ENCODE measurements at regions not wholly inside any gene's neighbourhood (a gene's known extent, or its start where the extent isn't known, plus 50 kb on each side); places are given as distances from the start of the nearest gene placed in this dataset.

- H2AK5ac ChIP-seq (ENCODE audit: low read depth, low read length): no peak overlapping the region
- no peaks in the 10 kb centered on the region; the same call in 1 of the 2 replicates for H4K20me1 ChIP-seq (ENCODE audit: insufficient read depth, low read length)
- no peaks in the 10 kb centered on the region for H3K79me1 ChIP-seq (ENCODE audit: low read depth in 1 of 2, low read length in 2 of 2)
- CTCF ChIA-PET: no interaction called here
- H2AK9ac ChIP-seq (replicated peaks; ENCODE audit: low read depth, low read length, poor library complexity): no peak overlapping the region
- H3K9me3 ChIP-seq (ENCODE audit: control insufficient read depth, insufficient read depth, low read length): no peaks in the 10 kb centered on the region
- no peak overlapping the region for H3K4ac ChIP-seq (ENCODE audit: low read depth, low read length)
- peaks cover 2% of the 10 kb centered on the region; the same call in 1 of the 2 replicates for H3K27me3 ChIP-seq (ENCODE audit: control insufficient read depth, insufficient read depth, low read length)
- no peak overlapping the region for H3K4me3 ChIP-seq (ENCODE audit: insufficient read depth, low read depth, low read length)
- H2AFZ ChIP-seq (replicated peaks; ENCODE audit: low read length, poor library complexity): peak overlapping the region; percentile 1
- no peak overlapping the region for H3K14ac ChIP-seq (replicated peaks; ENCODE audit: low read depth, low read length)
- H3K9ac ChIP-seq (ENCODE audit: low read depth, low read length): no peak overlapping the region
- no peak overlapping the region for H2BK120ac ChIP-seq (ENCODE audit: low read depth, low read length)
- peaks cover under 1% of the 10 kb centered on the region for H3K4me1 ChIP-seq (ENCODE audit: control insufficient read depth, insufficient read depth, low read length)
- no peak overlapping the region for H3K23ac ChIP-seq (ENCODE audit: low read depth, low read length)
- POLR2A ChIA-PET (ENCODE audit: unreplicated experiment): no interaction called here
- DNase-seq (no peak), ATAC-seq (ENCODE audit: low read depth) (no peak)
- TF ChIP-seq USF2 (IDR thresholded peaks at IDR 0.05; ENCODE audit: low read depth, low read length) (no peak), RAD21 (IDR thresholded peaks at IDR 0.05; ENCODE audit: low read length) (no peak), FOS (IDR thresholded peaks at IDR 0.05; ENCODE audit: low read depth, low read length) (no peak), SMC3 (IDR thresholded peaks at IDR 0.05; ENCODE audit: low read depth, low read length) (no peak)
- H2BK15ac ChIP-seq (ENCODE audit: low read depth, low read length): no peak overlapping the region
- in situ Hi-C loops (cut with MboI; ENCODE audit: low sequenced_read_pairs) (loop anchor here (10.0 kb wide), 1 partner anchor 643 kb away; no protein-coding TSS in a partner anchor), dilution Hi-C loops (cut with HindIII; ENCODE audit: low sequenced_read_pairs, unreplicated experiment) (no loop called here), intact Hi-C loops (cut with micrococcal nuclease) (no loop called here)
- no peak overlapping the region for H2BK20ac ChIP-seq (ENCODE audit: low read depth, low read length)
- no peak overlapping the region for H3K27ac ChIP-seq (ENCODE audit: insufficient read depth, low read length)
- H3K18ac ChIP-seq (ENCODE audit: low read depth, low read length): no peak overlapping the region
- no peak overlapping the region for H3K4me2 ChIP-seq (ENCODE audit: low read depth, low read length)
- H3K9me1 ChIP-seq (ENCODE audit: insufficient read depth, low read length): 0 out of 2 replicates have a peak, but pooled peaks cover 7% of the 10 kb centered on the region
- H4K91ac ChIP-seq (ENCODE audit: insufficient read depth, low read depth, low read length): no peak overlapping the region
- no peak overlapping the region for H4K8ac ChIP-seq (ENCODE audit: low read depth in 2 of 2, low read length in 2 of 2)
- no peak overlapping the region for H4K5ac ChIP-seq (ENCODE audit: low read depth, low read length)
- BruUV-seq (replicated peaks): no TSS peak
- WGBS, 2 experiments (ENCODE audit: extremely low coverage in 2 of 2, insufficient read length in 1 of 2): 62% methylated on average over 3 of the region's 5 CpGs; no CpG with 5 or more reads in 1 of the 2 experiments
- no peak overlapping the region for H3K56ac ChIP-seq (ENCODE audit: extremely low read depth, insufficient read depth, low read length)
- no peaks in the 10 kb centered on the region for H3K36me3 ChIP-seq (ENCODE audit: control insufficient read depth, insufficient read depth, low read length)
- no peak overlapping the region for H2BK5ac ChIP-seq (ENCODE audit: low read depth, low read length, poor library complexity, severe bottlenecking)
Measured at GRCh38 chr9:107631788-107632187, 142.2 kb upstream of the KLF4 start.
